ENCODE measurements at regions not wholly inside any gene's neighbourhood (a gene's known extent, or its start where the extent isn't known, plus 50 kb on each side); places are given as distances from the start of the nearest gene placed in this dataset.
"Not testable (repeated sequence)": the region's sequence is repeated elsewhere in the genome, so short reads cannot be mapped to it uniquely, and the experiment has no call there.

- Histone ChIP-seq H3K4me1 (ENCODE audit: low read length) (no peaks in the 10 kb centered on the region), H3K9me3 (ENCODE audit: low read length) (no peaks in the 10 kb centered on the region), H3K36me3 (ENCODE audit: insufficient read depth, low read length) (no peaks in the 10 kb centered on the region), H3K27ac (ENCODE audit: low read length) (no peak overlapping the region), H3K27me3 (ENCODE audit: low read length) (no peaks in the 10 kb centered on the region), H2AFZ (ENCODE audit: low read length) (no peak overlapping the region), H4K20me1 (ENCODE audit: insufficient read depth, low read depth, low read length) (no peaks in the 10 kb centered on the region), H3K79me2 (ENCODE audit: low read length) (no peaks in the 10 kb centered on the region), H3K9ac (ENCODE audit: low read length) (no peak overlapping the region), H3K9me2 (replicated peaks; ENCODE audit: insufficient read depth, low read length) (no peaks in the 10 kb centered on the region), H3K4me2 (ENCODE audit: low read depth, low read length, poor library complexity, severe bottlenecking) (no peak overlapping the region), H3K4me3 (ENCODE audit: low read length) (no peak overlapping the region)
- DNase-seq, result no peak
These were observed 90.5 kb upstream of the DAZL start for GRCh38 chr3:16695710-16696109.

DNA sequence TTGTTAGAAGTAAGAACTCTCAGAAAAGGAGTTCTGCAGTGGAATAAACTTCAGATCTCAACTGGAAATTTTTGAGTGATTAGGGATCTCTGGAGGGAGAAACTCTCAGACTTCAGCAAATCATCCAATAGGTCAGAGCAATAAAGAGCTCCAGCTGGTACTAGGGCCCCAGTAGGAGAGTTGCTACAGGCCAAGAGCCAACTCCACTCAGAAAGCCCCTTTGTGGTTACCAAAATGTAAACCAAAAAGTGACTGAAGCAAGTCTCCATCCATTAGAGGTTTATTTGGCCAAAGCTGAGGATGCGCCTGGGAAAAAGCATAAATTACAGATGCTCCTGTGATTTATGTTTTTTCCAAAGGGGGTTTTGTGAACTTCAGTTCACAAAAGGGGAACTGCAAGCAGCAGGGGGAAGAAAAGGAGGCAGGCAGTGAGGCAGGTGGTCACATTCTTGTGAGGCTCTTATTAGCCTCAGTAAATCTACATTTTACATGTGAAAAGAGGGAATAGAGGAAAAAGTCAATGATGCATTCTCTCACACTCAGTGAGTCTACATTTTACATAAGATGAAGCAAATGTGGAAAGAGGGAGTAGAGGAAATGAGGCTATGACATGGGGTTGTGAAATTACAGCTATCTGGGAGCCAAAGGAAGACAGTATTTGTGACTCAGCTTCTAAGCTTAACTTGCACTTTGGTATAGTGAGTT lies 92.4 kb upstream of the DAZL start:
- no peaks in the 10 kb centered on the region for H3K27me3 ChIP-seq (ENCODE audit: low read length)
- no peak overlapping the region for H3K9ac ChIP-seq (ENCODE audit: low read length)
- H3K4me1 ChIP-seq (ENCODE audit: low read length), result no peaks in the 10 kb centered on the region
- no peaks in the 10 kb centered on the region for H3K9me3 ChIP-seq (ENCODE audit: low read length)
- no peaks in the 10 kb centered on the region for H4K20me1 ChIP-seq (ENCODE audit: insufficient read depth, low read depth, low read length)
- H3K36me3 ChIP-seq (ENCODE audit: insufficient read depth, low read length), result no peaks in the 10 kb centered on the region
- H3K79me2 ChIP-seq (ENCODE audit: low read length), result no peaks in the 10 kb centered on the region
- no peak overlapping the region for H2AFZ ChIP-seq (ENCODE audit: low read length)
- no peak overlapping the region for H3K4me3 ChIP-seq (ENCODE audit: low read length)
- H3K9me2 ChIP-seq (replicated peaks; ENCODE audit: insufficient read depth, low read length), result no peaks in the 10 kb centered on the region
- no peak overlapping the region for H3K4me2 ChIP-seq (ENCODE audit: low read depth, low read length, poor library complexity, severe bottlenecking)
- no peak overlapping the region for H3K27ac ChIP-seq (ENCODE audit: low read length)
- DNase-seq, result no peak

DNA sequence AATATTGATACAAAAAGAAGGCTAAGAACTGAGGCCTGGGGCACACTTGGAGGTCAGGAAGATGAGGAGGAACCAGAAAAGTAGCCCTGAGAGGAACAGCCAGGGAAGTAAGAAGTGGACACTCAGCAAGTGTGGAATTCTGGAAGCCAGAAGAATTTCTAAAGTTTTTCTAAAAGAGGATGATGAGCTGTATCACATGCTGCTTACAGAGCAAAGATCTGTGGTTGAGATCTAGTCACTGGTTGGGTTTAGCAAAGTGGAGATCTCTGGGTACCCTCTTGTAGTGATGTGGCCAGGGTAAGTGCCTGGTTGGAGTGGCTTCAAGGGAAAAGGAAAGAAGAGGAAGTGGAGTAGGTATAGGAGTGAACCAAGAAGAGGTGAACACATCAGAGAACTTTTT lies 95.4 kb upstream of the DAZL start:
- DNase-seq, result no peak
- H3K9me2 ChIP-seq (replicated peaks; ENCODE audit: insufficient read depth, low read length), result no peaks in the 10 kb centered on the region
- no peaks in the 10 kb centered on the region for H4K20me1 ChIP-seq (ENCODE audit: insufficient read depth, low read depth, low read length)
- no peak overlapping the region for H3K27ac ChIP-seq (ENCODE audit: low read length)
- H3K9ac ChIP-seq (ENCODE audit: low read length), result no peak overlapping the region
- no peak overlapping the region for H3K4me2 ChIP-seq (ENCODE audit: low read depth, low read length, poor library complexity, severe bottlenecking)
- no peaks in the 10 kb centered on the region for H3K27me3 ChIP-seq (ENCODE audit: low read length)
- no peak overlapping the region for H2AFZ ChIP-seq (ENCODE audit: low read length)
- H3K4me3 ChIP-seq (ENCODE audit: low read length), result no peak overlapping the region
- H3K4me1 ChIP-seq (ENCODE audit: low read length), result no peaks in the 10 kb centered on the region
- H3K79me2 ChIP-seq (ENCODE audit: low read length), result no peaks in the 10 kb centered on the region
- H3K9me3 ChIP-seq (ENCODE audit: low read length), result no peaks in the 10 kb centered on the region
- no peaks in the 10 kb centered on the region for H3K36me3 ChIP-seq (ENCODE audit: insufficient read depth, low read length)

DNA sequence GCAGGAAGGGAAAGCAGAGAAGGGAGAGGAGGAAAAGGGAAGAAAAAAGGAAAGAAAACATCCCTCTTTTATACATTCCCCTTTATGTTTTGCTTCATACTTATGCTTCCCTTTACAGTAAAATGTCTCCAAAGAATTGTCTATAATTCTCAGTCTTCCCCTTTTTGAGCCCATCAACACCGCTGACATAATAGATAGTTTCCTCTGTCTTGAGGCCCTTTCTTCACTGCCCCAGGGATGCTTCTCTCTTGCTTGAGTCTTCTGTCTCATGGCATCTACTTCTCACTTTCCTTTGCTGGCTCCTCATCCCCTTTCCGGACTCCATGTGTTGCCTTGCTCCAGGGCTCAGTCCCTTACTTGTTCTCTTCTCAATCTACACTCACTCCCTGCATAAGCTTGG lies 99.7 kb upstream of the DAZL start:
- H3K27me3 ChIP-seq (ENCODE audit: low read length), result no peaks in the 10 kb centered on the region
- H3K27ac ChIP-seq (ENCODE audit: low read length), result no peak overlapping the region
- no peaks in the 10 kb centered on the region for H3K36me3 ChIP-seq (ENCODE audit: insufficient read depth, low read length)
- no peak for DNase-seq
- no peaks in the 10 kb centered on the region for H3K9me3 ChIP-seq (ENCODE audit: low read length)
- no peaks in the 10 kb centered on the region for H3K9me2 ChIP-seq (replicated peaks; ENCODE audit: insufficient read depth, low read length)
- no peaks in the 10 kb centered on the region for H4K20me1 ChIP-seq (ENCODE audit: insufficient read depth, low read depth, low read length)
- H3K4me2 ChIP-seq (ENCODE audit: low read depth, low read length, poor library complexity, severe bottlenecking), result no peak overlapping the region
- no peaks in the 10 kb centered on the region for H3K79me2 ChIP-seq (ENCODE audit: low read length)
- no peak overlapping the region for H2AFZ ChIP-seq (ENCODE audit: low read length)
- H3K4me3 ChIP-seq (ENCODE audit: low read length), result no peak overlapping the region
- peaks cover 3% of the 10 kb centered on the region for H3K4me1 ChIP-seq (ENCODE audit: low read length)
- H3K9ac ChIP-seq (ENCODE audit: low read length), result no peak overlapping the region

DNA sequence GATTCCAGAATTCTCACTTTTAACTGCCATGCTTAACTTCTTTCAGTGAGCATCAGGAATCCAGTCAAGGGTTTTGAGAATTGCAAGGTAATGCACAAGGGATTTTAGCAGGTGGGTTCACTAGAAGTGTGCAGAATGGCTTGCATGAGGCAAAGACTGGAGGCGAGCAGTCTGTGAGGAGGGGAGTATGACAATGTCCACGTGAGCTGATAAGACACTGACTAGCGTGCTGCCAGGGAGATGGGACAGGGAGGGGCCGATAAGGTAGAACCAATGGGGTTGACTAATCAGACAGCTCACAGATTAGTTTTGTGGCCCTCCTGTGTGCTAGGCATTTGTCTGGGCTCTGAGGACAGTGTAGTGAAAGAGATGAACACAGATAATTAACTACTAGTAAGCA lies 102.0 kb upstream of the DAZL start:
- Histone ChIP-seq H3K79me2 (ENCODE audit: low read length) (no peaks in the 10 kb centered on the region), H3K9me2 (replicated peaks; ENCODE audit: insufficient read depth, low read length) (no peaks in the 10 kb centered on the region), H3K9me3 (ENCODE audit: low read length) (no peaks in the 10 kb centered on the region), H2AFZ (ENCODE audit: low read length) (no peak overlapping the region), H3K4me3 (ENCODE audit: low read length) (no peak overlapping the region), H3K36me3 (ENCODE audit: insufficient read depth, low read length) (no peaks in the 10 kb centered on the region), H3K27ac (ENCODE audit: low read length) (no peak overlapping the region), H3K9ac (ENCODE audit: low read length) (no peak overlapping the region), H3K4me2 (ENCODE audit: low read depth, low read length, poor library complexity, severe bottlenecking) (no peak overlapping the region), H3K4me1 (ENCODE audit: low read length) (peaks cover 9% of the 10 kb centered on the region), H4K20me1 (ENCODE audit: insufficient read depth, low read depth, low read length) (no peaks in the 10 kb centered on the region), H3K27me3 (ENCODE audit: low read length) (no peaks in the 10 kb centered on the region)
- no peak for DNase-seq

GRCh38 chr3:16708285-16708684 lies 103.1 kb upstream of the DAZL start:
- H3K4me1 ChIP-seq (ENCODE audit: low read length), result peaks cover 9% of the 10 kb centered on the region
- no peaks in the 10 kb centered on the region for H3K27me3 ChIP-seq (ENCODE audit: low read length)
- no peak overlapping the region for H3K9ac ChIP-seq (ENCODE audit: low read length)
- H3K9me3 ChIP-seq (ENCODE audit: low read length), result no peaks in the 10 kb centered on the region
- H3K36me3 ChIP-seq (ENCODE audit: insufficient read depth, low read length), result no peaks in the 10 kb centered on the region
- no peaks in the 10 kb centered on the region for H4K20me1 ChIP-seq (ENCODE audit: insufficient read depth, low read depth, low read length)
- H3K27ac ChIP-seq (ENCODE audit: low read length), result no peak overlapping the region
- no peak overlapping the region for H3K4me2 ChIP-seq (ENCODE audit: low read depth, low read length, poor library complexity, severe bottlenecking)
- DNase-seq, result no peak
- no peaks in the 10 kb centered on the region for H3K9me2 ChIP-seq (replicated peaks; ENCODE audit: insufficient read depth, low read length)
- H2AFZ ChIP-seq (ENCODE audit: low read length), result no peak overlapping the region
- no peaks in the 10 kb centered on the region for H3K79me2 ChIP-seq (ENCODE audit: low read length)
- no peak overlapping the region for H3K4me3 ChIP-seq (ENCODE audit: low read length)

GRCh38 chr3:16711691-16712090 lies 106.5 kb upstream of the DAZL start:
- H3K4me2 ChIP-seq (ENCODE audit: low read depth, low read length, poor library complexity, severe bottlenecking); H3K9ac ChIP-seq (ENCODE audit: low read length); H3K9me2 ChIP-seq (replicated peaks; ENCODE audit: insufficient read depth, low read length); DNase-seq; H4K20me1 ChIP-seq (ENCODE audit: insufficient read depth, low read depth, low read length); H3K79me2 ChIP-seq (ENCODE audit: low read length); H2AFZ ChIP-seq (ENCODE audit: low read length); H3K4me3 ChIP-seq (ENCODE audit: low read length); H3K9me3 ChIP-seq (ENCODE audit: low read length); H3K36me3 ChIP-seq (ENCODE audit: insufficient read depth, low read length); H3K27me3 ChIP-seq (ENCODE audit: low read length); H3K27ac ChIP-seq (ENCODE audit: low read length): not testable (repeated sequence)
- H3K4me1 ChIP-seq (ENCODE audit: low read length), result peaks cover 27% of the 10 kb centered on the region

- DNase-seq, result peak; percentile 45
- Histone ChIP-seq H2AFZ (ENCODE audit: low read length) (no peak overlapping the region), H3K27ac (ENCODE audit: low read length) (no peak overlapping the region), H3K79me2 (ENCODE audit: low read length) (no peaks in the 10 kb centered on the region), H3K4me2 (ENCODE audit: low read depth, low read length, poor library complexity, severe bottlenecking) (no peak overlapping the region), H3K9me2 (replicated peaks; ENCODE audit: insufficient read depth, low read length) (no peaks in the 10 kb centered on the region), H3K4me1 (ENCODE audit: low read length) (peaks cover 21% of the 10 kb centered on the region), H3K4me3 (ENCODE audit: low read length) (no peak overlapping the region), H3K27me3 (ENCODE audit: low read length) (no peaks in the 10 kb centered on the region), H3K9ac (ENCODE audit: low read length) (no peak overlapping the region), H3K9me3 (ENCODE audit: low read length) (no peaks in the 10 kb centered on the region), H3K36me3 (ENCODE audit: insufficient read depth, low read length) (no peaks in the 10 kb centered on the region), H4K20me1 (ENCODE audit: insufficient read depth, low read depth, low read length) (no peaks in the 10 kb centered on the region)
These were observed 110.1 kb upstream of the DAZL start for GRCh38 chr3:16715281-16715680.

GRCh38 chr3:16719426-16719825 lies 114.2 kb upstream of the DAZL start:
- Histone ChIP-seq H3K36me3 (ENCODE audit: insufficient read depth, low read length) (no peaks in the 10 kb centered on the region), H3K79me2 (ENCODE audit: low read length) (no peaks in the 10 kb centered on the region), H3K27me3 (ENCODE audit: low read length) (no peaks in the 10 kb centered on the region), H3K4me3 (ENCODE audit: low read length) (no peak overlapping the region), H3K4me2 (ENCODE audit: low read depth, low read length, poor library complexity, severe bottlenecking) (no peak overlapping the region), H3K4me1 (ENCODE audit: low read length) (peaks cover 18% of the 10 kb centered on the region), H3K9me3 (ENCODE audit: low read length) (no peaks in the 10 kb centered on the region), H2AFZ (ENCODE audit: low read length) (no peak overlapping the region), H3K27ac (ENCODE audit: low read length) (no peak overlapping the region), H3K9me2 (replicated peaks; ENCODE audit: insufficient read depth, low read length) (no peaks in the 10 kb centered on the region), H4K20me1 (ENCODE audit: insufficient read depth, low read depth, low read length) (no peaks in the 10 kb centered on the region), H3K9ac (ENCODE audit: low read length) (no peak overlapping the region)
- DNase-seq, result no peak

All from Karpas-422 (cell line).